Neural cell (in vitro differentiated cells): ENCODE measurements at regions not wholly inside any gene's neighbourhood (a gene's known extent, or its start where the extent isn't known, plus 50 kb on each side); places are given as distances from the start of the nearest gene placed in this dataset.

Source experiments
- H2AFZ ChIP-seq: fragments of 200-600, 300-800 bp; sonication (generic), shearing (Covaris generic); 2 replicates; pipeline ENCODE4 v1.6.0; 2014; ENCODE audit warnings: low read depth, mild to moderate bottlenecking, antibody characterized with exemption, low read length, moderate library complexity
- H3F3A ChIP-seq: fragments of 200-600 bp; shearing (Covaris generic); 2 replicates; pipeline ENCODE4 v1.6.1; 2016; ENCODE audit warnings: mild to moderate bottlenecking, moderate library complexity, mixed read lengths, antibody characterized with exemption, low read length; ENCODE audit not compliant: insufficient read depth, poor library complexity, severe bottlenecking
- H3K27ac ChIP-seq: fragments of 200-600, 300-800 bp; sonication (generic), shearing (Covaris generic); 2 replicates; pipeline ENCODE4 v1.5.1; 2014; ENCODE audit warnings: mild to moderate bottlenecking, low read length, moderate library complexity
- H3K27me3 ChIP-seq: fragments of 300-800, 200-600 bp; sonication (generic), shearing (Covaris generic); 2 replicates; pipeline ENCODE4 v1.6.0; 2014; ENCODE audit warnings: mild to moderate bottlenecking, low read depth, low read length, moderate library complexity; ENCODE audit not compliant: insufficient read depth
- H3K36me3 ChIP-seq: fragments of 300-800, 200-600 bp; sonication (generic), shearing (Covaris generic); 2 replicates; pipeline ENCODE4 v1.5.1; 2014; ENCODE audit warnings: mild to moderate bottlenecking, antibody characterized with exemption, low read length, moderate library complexity; ENCODE audit not compliant: insufficient read depth
- H3K4me2 ChIP-seq: fragments of 300-800, 200-600 bp; sonication (generic), shearing (Covaris generic); 2 replicates; pipeline ENCODE4 v1.6.0; 2014; ENCODE audit warnings: mild to moderate bottlenecking, low read length
- H3K4me3 ChIP-seq: fragments of 300-800, 200-600 bp; sonication (generic), shearing (Covaris generic); 2 replicates; pipeline ENCODE4 v1.5.1; 2014; ENCODE audit warnings: mild to moderate bottlenecking, low read length, moderate library complexity
- H3K79me2 ChIP-seq: fragments of 200-600 bp; shearing (Covaris generic); replicated peaks from 2 replicates; pipeline ENCODE4 v1.6.0; 2014; ENCODE audit warnings: mild to moderate bottlenecking, low read length, moderate library complexity; ENCODE audit not compliant: insufficient read depth
- H3K9ac ChIP-seq: fragments of 300-800, 200-600 bp; sonication (generic), shearing (Covaris generic); 2 replicates; pipeline ENCODE4 v1.6.1; 2016; ENCODE audit warnings: mild to moderate bottlenecking, low read length, mixed read lengths
- H3K9me2 ChIP-seq: fragments of 200-600 bp; shearing (Covaris generic); 2 replicates; pipeline ENCODE4 v1.6.1; 2016; ENCODE audit warnings: mild to moderate bottlenecking, low read length, mixed read lengths; ENCODE audit not compliant: insufficient read depth
- H3K9me3 ChIP-seq: fragments of 200-600, 300-800 bp; sonication (generic), shearing (Covaris generic); 2 replicates; pipeline ENCODE4 v1.6.1; 2016; ENCODE audit warnings: mild to moderate bottlenecking, mixed run types, low read length, moderate library complexity, mixed read lengths
- H4K20me1 ChIP-seq: fragments of 200-600 bp; shearing (Covaris generic); 2 replicates; pipeline ENCODE4 v1.6.1; 2016; ENCODE audit warnings: mild to moderate bottlenecking, mixed run types; ENCODE audit not compliant: insufficient read depth
- EP300 ChIP-seq: fragments of 450-650 bp; conservative IDR thresholded peaks from 2 replicates; pipeline ENCODE4 v1.6.1; 2014; ENCODE audit warnings: antibody characterized with exemption, mild to moderate bottlenecking, moderate library complexity; ENCODE audit not compliant: poor library complexity, severe bottlenecking
- EZH2 ChIP-seq: fragments of 200-600, 300-800 bp; shearing (Covaris generic), sonication (generic); IDR thresholded peaks from 2 replicates; pipeline ENCODE4 v1.6.1; 2014; ENCODE audit warnings: antibody characterized with exemption, low read length, borderline replicate concordance, mild to moderate bottlenecking; ENCODE audit not compliant: insufficient read depth, poor library complexity, severe bottlenecking
- MXI1 ChIP-seq: fragments of 450-650 bp; conservative IDR thresholded peaks from 2 replicates; pipeline ENCODE4 v1.6.1; 2014; ENCODE audit warnings: antibody characterized with exemption, mild to moderate bottlenecking; ENCODE audit not compliant: poor library complexity, severe bottlenecking
- POLR2AphosphoS5 ChIP-seq: IDR thresholded peaks from 2 replicates; pipeline ENCODE4 v1.6.1; 2012
- RAD21 ChIP-seq: fragments of 450-650 bp; conservative IDR thresholded peaks from 2 replicates; pipeline ENCODE4 v1.6.1; 2014; ENCODE audit warnings: antibody characterized with exemption, mild to moderate bottlenecking, moderate library complexity
- SMC3 ChIP-seq: fragments of 450-650 bp; conservative IDR thresholded peaks from 2 replicates; pipeline ENCODE4 v1.6.1; 2014; ENCODE audit warnings: antibody characterized with exemption, mild to moderate bottlenecking, moderate library complexity; ENCODE audit not compliant: poor library complexity
- TAF1 ChIP-seq: IDR thresholded peaks from 2 replicates; pipeline ENCODE4 v1.6.1; 2012; ENCODE audit warnings: low read depth
- TF ChIP-seq, protein P1 (sequence below): IDR thresholded peaks from 2 replicates; pipeline ENCODE4 v1.6.1; 2012; ENCODE audit warnings: borderline replicate concordance
- TF ChIP-seq, protein P2 (sequence below): fragments of 450-650 bp; IDR thresholded peaks from 2 replicates; pipeline ENCODE4 v1.5.1; 2014; ENCODE audit warnings: antibody characterized with exemption, mild to moderate bottlenecking, moderate library complexity; ENCODE audit not compliant: poor library complexity, severe bottlenecking

DNA sequence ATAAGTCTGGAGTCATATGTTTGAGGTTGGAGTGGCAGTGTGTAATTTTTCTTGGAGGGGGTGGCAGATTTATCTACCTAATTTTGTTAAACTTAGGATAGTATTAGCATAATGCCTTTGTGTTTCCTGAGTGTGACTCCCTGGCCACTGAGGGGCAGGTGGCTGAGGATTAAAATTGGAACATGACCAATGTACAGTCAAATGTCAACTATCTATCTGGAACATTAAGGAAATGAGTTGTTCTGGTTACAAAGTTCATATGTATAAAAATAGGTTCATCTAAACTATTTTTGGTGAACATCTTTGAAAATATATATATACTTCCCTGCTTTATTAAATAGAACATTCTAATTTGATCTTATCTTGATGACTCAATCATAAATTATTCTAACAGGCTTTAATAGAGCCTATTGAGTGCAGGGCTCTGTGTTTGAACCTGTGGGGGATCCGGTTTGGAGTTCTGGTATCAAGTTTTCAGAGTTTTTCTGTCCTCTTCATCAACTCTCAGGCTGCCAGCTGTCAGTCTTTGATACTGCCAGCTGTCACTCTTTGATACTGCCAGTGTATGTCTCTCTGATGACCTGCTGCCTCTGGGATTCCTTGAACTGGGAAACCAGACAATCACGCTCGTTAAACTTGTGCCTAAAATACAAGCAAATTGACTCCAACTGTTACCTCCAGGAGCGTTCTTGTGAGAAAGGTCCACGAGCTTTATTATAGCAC is 309.6 kb downstream of the METTL15 start:
- Histone ChIP-seq H3F3A (no peaks in the 10 kb centered on the region), H4K20me1 (no peaks in the 10 kb centered on the region), H3K9ac (no peak overlapping the region), H3K4me3 (no peak overlapping the region), H3K9me3 (no peaks in the 10 kb centered on the region), H3K4me2 (no peak overlapping the region), H2AFZ (no peak overlapping the region), H3K36me3 (no peaks in the 10 kb centered on the region), H3K27me3 (no peaks in the 10 kb centered on the region), H3K79me2 (no peaks in the 10 kb centered on the region), H3K9me2 (no peaks in the 10 kb centered on the region), H3K27ac (no peak overlapping the region)
- no peak for TF ChIP-seq EP300
- TF ChIP-seq RAD21: no peak
- TF ChIP-seq POLR2AphosphoS5: no peak
- TF ChIP-seq MXI1: no peak
- TF ChIP-seq, protein P1, sequence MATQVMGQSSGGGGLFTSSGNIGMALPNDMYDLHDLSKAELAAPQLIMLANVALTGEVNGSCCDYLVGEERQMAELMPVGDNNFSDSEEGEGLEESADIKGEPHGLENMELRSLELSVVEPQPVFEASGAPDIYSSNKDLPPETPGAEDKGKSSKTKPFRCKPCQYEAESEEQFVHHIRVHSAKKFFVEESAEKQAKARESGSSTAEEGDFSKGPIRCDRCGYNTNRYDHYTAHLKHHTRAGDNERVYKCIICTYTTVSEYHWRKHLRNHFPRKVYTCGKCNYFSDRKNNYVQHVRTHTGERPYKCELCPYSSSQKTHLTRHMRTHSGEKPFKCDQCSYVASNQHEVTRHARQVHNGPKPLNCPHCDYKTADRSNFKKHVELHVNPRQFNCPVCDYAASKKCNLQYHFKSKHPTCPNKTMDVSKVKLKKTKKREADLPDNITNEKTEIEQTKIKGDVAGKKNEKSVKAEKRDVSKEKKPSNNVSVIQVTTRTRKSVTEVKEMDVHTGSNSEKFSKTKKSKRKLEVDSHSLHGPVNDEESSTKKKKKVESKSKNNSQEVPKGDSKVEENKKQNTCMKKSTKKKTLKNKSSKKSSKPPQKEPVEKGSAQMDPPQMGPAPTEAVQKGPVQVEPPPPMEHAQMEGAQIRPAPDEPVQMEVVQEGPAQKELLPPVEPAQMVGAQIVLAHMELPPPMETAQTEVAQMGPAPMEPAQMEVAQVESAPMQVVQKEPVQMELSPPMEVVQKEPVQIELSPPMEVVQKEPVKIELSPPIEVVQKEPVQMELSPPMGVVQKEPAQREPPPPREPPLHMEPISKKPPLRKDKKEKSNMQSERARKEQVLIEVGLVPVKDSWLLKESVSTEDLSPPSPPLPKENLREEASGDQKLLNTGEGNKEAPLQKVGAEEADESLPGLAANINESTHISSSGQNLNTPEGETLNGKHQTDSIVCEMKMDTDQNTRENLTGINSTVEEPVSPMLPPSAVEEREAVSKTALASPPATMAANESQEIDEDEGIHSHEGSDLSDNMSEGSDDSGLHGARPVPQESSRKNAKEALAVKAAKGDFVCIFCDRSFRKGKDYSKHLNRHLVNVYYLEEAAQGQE: no peak
- TF ChIP-seq, protein P2, sequence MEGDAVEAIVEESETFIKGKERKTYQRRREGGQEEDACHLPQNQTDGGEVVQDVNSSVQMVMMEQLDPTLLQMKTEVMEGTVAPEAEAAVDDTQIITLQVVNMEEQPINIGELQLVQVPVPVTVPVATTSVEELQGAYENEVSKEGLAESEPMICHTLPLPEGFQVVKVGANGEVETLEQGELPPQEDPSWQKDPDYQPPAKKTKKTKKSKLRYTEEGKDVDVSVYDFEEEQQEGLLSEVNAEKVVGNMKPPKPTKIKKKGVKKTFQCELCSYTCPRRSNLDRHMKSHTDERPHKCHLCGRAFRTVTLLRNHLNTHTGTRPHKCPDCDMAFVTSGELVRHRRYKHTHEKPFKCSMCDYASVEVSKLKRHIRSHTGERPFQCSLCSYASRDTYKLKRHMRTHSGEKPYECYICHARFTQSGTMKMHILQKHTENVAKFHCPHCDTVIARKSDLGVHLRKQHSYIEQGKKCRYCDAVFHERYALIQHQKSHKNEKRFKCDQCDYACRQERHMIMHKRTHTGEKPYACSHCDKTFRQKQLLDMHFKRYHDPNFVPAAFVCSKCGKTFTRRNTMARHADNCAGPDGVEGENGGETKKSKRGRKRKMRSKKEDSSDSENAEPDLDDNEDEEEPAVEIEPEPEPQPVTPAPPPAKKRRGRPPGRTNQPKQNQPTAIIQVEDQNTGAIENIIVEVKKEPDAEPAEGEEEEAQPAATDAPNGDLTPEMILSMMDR: no peak
- TF ChIP-seq TAF1: no peak
- no peak for TF ChIP-seq SMC3
- no peak for TF ChIP-seq EZH2

DNA sequence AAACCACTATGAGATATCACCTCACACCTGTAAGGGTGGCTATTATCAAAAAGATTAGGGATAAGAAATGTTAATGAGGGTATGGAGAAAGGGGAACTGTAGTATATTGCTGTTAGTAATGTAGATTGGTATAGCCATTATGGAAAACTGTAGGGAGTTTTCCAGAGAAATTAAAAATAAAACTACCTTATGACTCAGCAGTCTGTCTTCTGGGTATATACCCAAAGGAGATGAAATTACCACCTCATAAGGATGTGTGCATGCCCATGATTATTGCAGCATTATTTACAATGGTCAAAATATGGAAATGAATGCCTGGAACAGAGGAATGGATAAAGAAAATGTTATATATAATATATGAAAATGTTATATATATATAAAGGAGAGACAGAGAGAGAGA is 303.8 kb downstream of the METTL15 start:
- Histone ChIP-seq H4K20me1 (no peaks in the 10 kb centered on the region), H3K79me2 (no peaks in the 10 kb centered on the region), H3K9me3 (no peaks in the 10 kb centered on the region), H3K36me3 (no peaks in the 10 kb centered on the region), H3K27ac (no peak overlapping the region), H3K9ac (no peak overlapping the region), H3F3A (no peaks in the 10 kb centered on the region), H2AFZ (no peak overlapping the region), H3K4me3 (no peak overlapping the region), H3K27me3 (no peaks in the 10 kb centered on the region), H3K4me2 (no peak overlapping the region), H3K9me2 (no peaks in the 10 kb centered on the region)
- TF ChIP-seq, protein P2: no peak
- TF ChIP-seq MXI1 (no peak), RAD21 (no peak), POLR2AphosphoS5 (no peak), EP300 (no peak), TAF1 (no peak), SMC3 (no peak), EZH2 (no peak)
- TF ChIP-seq, protein P1: no peak
